HG02938 (cell line): ENCODE measurements at regions not wholly inside any gene's neighbourhood (a gene's known extent, or its start where the extent isn't known, plus 50 kb on each side); places are given as distances from the start of the nearest gene placed in this dataset.

ENCODE experiments used
- ATAC-seq: cut with Tn5 transposase; IDR thresholded peaks from one replicate; pipeline ENCODE4 v1.9.1; 2021; ENCODE audit warnings: mild to moderate bottlenecking, moderate library complexity; ENCODE audit not compliant: unreplicated experiment

DNA sequence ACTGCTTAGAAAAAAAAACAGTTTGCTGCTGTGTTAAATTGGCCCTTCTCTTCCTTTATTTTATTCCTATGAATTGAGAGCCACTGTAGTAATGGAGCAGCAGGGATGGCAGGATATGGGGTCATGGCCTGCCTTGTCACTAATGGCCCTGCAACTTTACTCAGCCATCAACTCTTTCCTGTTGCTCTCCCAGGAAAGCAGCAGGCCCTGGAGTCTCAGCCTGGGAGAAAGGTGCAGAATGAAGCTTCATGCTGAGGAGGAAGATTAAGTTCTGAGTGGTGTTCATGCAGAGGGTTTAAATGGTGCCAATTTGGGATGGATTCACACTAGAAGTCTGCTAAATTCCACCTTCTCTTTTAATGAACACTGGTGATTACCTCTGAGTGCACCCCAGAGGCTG, 285.6 kb downstream of the GPAT3 start:
- no peak for ATAC-seq

DNA sequence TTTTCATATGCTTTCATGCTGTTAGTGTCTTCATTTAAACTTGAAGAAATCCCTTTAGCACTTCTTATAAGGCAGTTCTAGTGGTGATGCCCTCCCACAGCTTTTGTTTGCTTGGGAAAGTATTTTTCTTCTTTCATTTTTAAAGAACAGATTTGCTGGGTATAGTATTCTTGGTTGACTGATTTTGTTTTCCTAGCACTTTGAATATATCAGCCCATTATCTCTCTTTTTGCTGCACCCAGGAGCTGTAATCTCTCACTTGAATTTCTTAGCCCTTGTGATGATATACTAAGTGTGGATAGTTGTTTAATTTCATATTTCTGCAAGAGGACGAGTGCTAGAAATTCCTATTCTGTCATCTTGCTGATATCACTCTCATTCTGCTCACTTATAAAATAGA, 283.7 kb downstream of the GPAT3 start:
- ATAC-seq = no peak

DNA sequence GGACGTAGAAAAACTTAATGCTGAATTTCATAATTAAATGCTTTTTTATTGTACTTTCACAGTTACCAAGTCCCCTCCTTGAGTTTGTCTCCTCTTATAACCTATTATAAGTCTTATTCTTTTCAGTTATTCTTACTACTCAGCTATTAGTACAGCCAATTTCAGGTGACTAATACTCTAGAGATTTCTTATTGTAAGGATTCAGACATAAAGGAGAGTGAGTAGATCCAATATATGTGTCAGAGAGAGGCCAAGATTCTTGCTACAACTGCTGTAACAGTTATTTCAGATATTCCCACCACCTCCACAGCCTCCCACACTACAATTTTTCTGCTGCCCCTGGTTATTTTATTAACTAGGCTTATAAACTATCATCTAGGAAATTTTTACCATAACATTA, 274.5 kb downstream of the GPAT3 start:
- ATAC-seq = no peak

DNA sequence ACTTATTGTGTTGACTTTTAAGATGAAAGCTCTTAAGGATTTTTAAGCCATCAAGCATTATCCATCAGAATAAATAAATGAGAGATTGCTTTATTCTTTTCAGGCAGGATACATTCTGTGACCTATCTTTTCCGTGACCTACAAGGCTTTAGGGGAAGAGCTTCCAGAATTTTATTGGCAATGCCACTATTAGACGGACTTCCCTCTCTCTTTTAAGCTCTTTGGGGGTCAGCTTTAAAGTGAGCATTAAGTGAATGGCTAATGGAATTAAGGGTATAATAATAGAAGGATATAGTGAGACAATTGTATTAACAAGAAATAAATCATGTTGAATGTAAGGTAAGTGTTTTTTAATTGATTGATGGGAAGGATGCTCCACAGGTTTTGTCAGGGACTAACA, 273.7 kb downstream of the GPAT3 start:
- ATAC-seq = no peak

DNA sequence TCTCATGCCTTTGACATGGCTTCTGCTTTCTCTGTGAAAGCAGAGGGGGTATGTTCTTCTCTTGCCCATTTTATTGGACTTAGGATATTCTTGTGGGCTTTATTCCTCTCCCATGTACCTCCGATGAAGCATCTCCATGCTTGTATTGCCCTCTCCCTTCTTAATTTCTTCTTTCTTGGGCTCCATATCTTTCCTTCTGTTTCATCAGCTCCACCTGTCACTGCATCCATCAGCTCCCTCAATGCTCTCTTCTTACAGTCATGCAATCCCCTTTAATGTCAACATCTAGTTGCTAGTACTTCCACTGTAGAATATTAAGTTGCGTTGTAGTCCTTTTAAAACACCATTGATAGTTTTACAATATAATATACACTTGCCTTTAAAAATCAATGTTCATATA, 257.6 kb downstream of the GPAT3 start:
- ATAC-seq = no peak

DNA sequence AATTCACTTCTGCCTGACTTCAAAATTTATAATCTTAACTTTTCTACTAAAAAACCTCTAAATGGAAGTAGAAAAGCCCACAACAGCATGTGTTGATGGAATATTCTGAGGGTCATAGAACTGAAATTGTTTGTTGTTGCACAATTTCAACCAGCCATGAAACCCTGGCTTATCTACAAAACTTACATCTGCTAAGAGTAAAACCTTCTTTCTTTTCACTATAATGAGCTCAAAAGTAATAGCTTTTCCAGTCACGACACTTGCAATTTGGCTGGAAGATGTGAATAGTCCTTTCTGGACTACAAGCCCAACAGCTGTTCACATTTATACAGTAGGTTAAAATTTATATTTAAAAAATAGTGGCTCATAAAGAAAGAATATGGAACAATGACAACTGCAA, 250.0 kb downstream of the GPAT3 start:
- ATAC-seq = no peak

DNA sequence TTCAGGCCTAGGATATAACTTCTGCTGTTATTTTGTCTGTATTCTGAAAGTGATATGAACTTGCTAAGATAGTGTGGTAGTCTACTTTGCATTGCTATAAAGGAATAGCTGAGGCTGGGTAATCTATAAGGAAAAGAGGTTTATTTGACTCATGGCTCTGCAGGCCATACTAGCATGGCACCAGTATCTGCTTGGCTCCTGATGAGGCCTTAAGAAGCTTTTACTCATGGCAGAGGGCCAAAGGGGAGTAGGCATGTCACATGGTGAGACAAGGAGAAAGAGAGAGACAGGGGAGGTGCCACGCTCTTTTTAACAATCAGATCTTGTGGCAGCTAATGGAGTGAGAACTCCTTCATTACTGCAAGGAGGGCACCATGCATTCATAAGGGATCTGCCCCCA, 247.3 kb downstream of the GPAT3 start:
- no peak for ATAC-seq

DNA sequence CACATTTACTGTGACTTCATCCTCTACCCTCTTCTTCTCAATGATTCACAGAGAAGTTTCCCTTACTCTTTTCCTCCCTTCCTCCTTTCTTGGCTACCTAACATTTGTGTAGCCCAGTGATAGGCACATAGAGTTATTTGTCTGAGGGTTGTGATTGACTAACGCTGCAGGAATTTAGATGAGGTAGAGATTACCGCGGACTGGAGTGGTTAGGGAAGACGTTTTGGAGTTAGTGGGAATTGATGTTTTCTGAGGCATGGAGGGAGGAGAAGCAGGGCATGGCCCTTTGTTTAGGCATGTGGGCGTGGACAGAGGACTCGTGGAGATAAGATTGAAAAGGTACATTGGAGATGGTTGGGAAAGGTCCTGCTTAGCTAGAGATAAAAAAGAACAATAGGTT, 246.7 kb downstream of the GPAT3 start:
- no peak for ATAC-seq

DNA sequence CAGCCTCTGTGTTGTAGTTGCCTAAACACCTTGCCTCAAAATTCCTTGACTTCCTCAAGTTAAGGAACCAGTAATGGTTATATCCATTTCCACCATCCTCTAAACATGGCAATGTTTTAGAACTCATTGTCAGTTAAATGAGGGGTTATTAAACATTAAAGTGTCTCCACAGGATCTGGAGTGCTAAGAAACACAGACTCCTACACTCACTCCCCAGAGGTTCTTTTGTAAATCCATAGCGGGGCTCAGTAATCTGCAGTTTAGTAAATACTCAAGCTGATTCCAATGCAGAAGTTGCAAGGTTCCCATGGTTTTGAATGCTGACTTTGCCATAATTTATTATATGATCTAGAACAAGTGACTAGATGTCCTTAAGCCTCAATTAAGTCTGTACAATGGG, 245.5 kb downstream of the GPAT3 start:
- no peak for ATAC-seq

DNA sequence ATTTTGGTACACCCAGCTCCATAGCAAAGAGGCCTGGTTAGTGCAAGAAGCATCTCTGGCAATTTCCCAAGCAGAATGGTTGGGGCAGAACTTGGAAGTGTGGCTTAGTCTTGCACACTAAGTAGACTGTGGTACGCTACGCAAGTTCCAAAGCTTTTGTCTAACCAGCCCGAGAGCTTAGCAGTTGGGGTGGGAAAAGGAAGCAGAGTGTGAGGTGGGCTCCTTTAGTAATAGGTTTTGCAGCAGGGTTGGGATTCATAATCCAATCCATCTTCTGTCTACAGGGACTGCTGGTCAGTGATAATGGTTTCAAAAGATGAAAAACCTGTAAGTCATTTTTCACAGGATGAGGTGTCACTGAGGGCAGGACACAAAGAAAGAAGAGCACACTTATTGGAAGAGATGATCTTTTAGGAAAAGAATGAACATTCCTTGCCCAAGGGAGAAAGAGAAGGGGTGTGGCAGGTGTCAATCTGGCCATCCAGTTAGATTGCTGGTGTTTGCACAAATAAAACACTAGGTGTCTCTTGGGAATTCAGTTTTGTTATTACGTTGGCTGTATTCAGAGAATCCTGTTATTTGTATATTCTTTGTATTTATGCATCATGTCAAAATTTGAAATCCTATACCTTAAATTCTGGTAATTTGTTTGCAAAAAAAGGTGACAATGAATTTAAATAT, 244.3 kb downstream of the GPAT3 start:
- no peak for ATAC-seq

DNA sequence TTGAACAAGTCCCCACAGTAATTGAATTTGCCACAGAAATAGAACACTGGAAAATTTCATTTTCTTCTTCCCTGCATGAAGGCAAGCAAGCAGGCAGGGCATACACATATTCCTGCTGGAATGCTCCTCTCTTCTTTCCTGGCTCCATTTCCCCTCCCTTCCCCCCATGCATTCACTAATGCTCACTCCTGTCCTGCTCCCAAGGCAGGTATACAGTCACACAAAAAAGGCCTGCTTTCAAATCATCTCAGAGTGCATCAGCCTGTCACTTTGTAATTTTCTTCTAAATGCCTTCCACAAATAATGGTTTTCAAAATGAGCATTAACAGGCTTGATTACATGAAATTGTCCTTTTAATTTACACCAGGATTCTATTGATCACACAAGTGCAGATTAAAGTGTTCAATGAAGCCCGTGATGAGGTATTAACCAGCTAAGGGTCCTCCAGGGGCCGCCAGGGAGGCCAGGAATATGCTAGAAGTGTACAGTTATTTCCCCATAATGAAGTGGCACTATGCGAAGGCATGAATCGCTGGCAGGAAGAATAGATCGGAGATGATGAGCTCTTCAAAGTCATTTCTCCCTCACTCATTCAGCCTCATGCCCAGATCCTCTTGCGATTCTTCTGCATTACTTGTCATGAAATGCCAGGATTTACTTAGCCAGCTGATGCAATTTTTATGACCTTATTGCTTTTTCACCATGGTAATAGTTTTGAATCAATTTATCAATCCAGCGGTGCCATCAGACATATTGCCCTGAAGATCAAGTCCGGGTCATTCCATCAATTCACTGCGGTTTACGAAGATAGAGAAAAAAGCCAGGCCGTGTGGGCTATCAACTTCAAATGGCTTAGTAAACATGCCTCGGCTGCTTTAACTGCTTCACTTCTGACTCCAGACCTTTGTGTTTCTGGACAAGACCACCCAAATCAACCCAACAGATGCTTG, 243.5 kb downstream of the GPAT3 start:
- no peak for ATAC-seq

DNA sequence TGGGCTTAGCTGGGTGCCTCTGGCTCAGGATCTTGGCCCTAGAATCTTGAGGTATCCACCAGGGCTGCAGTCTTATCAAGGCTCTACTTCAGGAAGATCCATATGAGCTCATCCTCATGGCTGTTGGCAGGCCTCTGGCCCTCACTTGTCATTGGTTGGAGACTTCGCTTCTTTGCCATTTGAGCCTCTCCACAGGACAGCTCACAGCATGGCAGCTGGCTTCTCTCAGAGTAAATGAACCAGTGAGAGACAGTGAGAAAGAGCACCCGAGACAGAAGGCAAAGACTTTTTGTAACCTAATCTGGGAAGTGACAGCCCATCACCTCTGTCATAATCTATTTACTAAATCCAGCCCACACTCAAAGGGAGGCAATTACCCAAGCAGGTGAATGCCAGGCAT, 236.8 kb downstream of the GPAT3 start:
- no peak for ATAC-seq

DNA sequence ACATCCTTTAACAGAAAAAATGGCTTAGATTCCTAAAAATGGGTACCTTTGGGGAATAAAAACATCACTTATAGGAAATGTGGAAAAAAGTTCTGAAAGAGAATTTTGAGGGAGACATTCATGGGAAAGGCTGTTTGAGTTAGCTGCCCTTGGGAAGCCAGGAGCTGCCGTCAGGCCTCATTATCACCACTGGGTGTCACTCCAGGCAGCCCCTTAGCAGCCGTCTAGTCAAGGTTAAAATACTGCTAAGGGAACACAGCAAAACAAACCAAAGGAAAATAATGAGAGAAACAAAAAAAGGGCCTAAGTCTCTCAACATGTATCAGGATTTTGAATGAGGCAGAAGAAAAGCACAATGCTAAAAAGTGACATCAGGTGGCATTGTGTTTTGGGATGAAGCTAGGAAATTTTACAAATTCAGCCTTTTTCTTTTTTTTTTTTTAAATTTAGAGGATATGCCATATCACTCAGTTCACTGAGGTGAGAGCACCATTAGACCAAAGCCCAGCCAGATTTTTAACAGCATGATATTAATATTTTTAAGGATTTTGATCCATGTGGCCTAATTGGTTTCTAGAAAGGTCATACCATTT, 235.3 kb downstream of the GPAT3 start:
- no peak for ATAC-seq

DNA sequence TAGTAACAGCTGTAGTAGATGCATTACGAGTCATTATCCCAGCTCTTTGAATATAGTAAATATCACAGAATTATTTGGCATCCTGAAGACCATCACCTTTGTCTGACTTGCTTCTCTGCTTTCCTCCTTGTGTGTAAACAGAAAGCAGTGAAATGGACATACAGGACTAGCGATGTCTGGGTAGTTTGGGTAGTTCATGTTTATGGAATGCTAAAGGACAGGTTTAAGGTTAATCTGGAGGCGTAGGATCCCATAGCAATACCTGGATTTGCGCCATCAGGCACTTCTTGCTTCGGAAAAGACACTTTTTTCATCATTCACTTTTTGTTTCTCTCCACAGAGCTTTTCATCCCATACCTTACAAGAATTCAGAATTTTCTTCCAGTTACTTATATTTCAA, 232.2 kb downstream of the GPAT3 start:
- no peak for ATAC-seq

DNA sequence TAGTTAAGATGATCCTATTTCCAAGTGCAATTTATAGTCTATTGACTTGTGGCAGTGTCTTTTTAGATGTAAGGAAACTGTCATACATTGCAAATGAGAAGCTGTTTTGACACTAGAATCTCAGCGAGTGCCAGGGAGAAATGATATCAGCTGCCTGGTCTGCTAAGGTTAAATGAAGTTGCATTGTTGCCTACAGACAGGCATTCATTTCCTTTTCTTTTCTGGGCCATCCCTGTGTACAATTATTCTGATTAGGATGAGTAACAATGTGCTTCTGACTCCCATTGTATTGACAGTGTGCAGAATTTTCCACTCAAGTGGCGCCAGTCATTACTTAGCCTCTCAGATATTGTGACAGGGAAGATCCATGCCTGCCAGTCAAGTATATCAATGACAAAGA, 231.2 kb downstream of the GPAT3 start:
- no peak for ATAC-seq

DNA sequence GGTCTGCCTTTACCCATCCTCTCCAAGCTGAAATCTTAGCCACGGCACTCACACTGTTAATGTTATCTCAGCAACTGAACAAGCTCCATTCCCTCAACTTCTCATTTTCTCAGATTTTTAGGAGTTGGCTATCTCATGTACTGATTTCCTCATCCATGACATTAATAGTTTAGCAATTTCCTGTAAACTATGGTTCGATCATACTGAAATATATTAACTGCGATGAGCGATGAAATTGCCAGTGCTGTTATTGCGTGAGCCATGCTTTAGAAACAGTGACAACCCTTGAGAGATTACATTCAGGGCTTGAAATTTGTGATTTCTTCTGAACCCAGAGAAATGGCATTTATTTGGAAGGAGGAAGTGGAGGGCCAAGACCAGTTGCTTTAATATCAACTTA, 223.7 kb downstream of the GPAT3 start:
- no peak for ATAC-seq

DNA sequence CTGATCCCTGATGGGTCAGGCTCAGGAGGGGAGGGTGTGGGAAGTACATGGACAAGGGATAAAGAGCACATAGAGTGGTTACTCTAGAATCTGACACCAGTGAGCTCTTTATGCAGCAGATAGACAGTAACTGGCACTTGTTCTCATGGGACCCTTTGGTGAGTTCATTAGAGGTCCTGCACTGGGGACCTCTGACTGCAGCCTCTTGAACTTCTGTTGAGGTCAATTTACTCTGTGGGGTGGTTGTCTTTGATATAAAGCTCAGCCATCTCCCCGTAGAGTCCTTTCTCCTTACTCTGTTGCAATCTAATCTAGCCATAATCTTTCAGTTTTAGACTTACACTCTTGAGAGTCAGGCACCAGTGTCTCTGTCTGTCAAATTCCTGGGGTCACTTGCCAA, 222.4 kb downstream of the GPAT3 start:
- no peak for ATAC-seq

DNA sequence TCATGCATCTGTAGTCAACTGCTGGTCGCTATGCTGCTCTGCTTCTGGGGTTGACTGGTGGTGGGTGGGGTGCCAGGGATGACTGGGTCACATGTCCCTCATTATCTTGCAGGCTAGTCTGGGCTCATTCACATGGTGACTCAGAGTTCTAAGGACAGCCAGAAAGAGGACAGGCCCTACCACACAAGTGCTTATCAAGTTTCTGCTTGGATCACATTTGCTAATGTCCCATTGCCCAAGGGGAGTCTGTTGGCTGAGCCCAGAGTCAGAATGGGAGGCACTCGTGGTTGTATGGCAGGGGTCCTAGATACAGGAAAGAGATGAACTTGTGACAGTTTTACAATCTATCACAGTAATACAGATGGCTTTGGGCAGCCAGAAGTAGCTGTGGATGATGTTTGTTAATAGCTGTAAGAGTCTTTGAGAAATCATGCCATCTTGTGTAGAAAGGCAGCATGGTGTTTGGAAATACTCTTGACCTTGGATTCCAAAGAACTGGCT, 221.3 kb downstream of the GPAT3 start:
- ATAC-seq = no peak

DNA sequence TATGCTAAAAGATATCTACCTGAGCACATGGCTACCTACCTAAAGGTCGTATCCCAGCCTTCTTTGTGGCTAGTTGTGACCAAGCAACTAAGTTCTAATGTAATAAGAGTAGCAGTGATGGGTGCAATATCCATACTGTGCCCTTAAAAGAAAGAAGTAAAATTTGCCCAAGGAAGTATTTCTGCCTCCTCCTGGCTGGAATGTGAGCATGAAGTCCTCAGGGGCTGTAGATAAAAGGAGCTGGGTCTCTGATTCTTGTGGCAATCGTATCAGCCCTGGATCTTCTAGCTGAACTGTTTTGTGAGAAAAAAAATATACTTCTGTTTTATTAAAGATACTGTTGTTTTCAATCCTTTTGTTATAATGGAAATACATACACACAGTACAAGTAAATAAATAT, 217.4 kb downstream of the GPAT3 start:
- no peak for ATAC-seq

DNA sequence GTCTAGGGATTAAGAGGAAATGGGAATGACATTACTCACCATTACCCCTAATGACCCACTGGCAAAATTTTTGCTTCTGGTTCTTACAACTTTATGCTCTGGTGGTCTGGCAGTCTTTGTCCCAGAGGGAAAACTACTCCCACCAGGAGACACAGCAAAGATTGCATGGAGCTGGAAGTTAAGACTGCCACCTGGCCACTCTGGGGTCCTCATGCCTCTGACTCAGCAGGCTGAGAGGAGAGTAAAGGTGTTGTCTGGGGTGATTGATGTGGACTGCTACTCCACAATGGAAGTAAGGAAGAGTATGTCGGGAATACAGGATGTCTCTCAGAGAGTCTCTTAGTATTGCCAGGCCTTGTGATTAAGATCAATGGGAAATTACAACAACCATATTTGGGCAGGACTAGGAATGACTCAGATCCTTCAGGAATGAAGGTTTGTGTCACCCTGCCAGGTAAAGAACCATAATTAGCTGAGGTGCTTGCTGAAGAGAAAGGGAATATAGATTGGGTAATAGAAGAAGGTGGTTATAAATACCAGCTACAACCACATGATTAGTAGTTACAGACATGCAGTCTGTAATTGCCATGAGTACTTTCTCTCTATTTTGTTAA, 215.5 kb downstream of the GPAT3 start:
- no peak for ATAC-seq

DNA sequence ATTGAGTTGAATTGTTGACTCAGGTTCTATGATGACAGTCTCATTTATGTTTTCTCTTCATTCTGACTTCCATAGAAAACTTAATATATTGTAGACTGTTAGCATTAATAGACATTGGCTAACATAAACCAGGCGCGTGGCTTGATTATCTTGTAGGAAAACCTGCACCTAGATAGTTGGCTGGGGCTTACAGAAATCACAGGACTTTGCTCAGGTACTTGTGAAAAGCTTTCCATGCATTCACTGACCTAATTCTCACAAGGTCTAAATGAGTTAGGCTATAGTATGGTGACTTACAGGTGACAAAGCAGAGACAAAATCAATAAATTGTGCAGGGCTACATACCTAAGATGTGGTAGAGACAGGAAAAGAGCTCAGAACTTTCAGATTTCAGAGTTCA, 212.8 kb downstream of the GPAT3 start:
- ATAC-seq = no peak
